ENCODE measurements at regions not wholly inside any gene's neighbourhood (a gene's known extent, or its start where the extent isn't known, plus 50 kb on each side); places are given as distances from the start of the nearest gene placed in this dataset.

GRCh38 chr11:15773476-15774387, 582.6 kb downstream of the SOX6 start:
- DNase-seq (ENCODE audit: low spot score): no peak

GRCh38 chr11:15774388-15774939, 581.9 kb downstream of the SOX6 start:
- DNase-seq (ENCODE audit: low spot score): no peak

GRCh38 chr11:15775015-15775541, 581.3 kb downstream of the SOX6 start:
- DNase-seq (ENCODE audit: low spot score): no peak

DNA sequence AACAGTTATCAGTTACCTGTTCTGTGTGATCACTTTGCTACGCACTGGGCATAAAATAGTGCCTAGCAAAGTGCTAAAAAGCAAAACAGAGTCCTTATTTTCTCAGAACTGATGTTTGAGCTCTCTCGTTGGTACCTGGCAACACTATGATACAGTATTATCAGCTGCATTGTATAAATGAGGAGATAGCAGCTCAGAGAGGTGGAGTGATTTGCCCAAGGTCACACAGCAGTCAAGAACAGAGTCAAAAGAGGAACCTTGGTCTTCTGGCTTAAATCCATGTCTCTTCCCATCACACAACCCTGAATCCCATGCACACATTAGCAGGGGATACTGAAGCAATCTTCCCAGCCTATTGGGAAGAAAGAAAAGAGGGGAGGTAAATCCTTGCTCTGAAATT, 580.5 kb downstream of the SOX6 start:
- DNase-seq (ENCODE audit: low spot score): no peak

GRCh38 chr11:15776366-15776765, 580.0 kb downstream of the SOX6 start:
- no peak for DNase-seq (ENCODE audit: low spot score)

- no peak for DNase-seq (ENCODE audit: low spot score)
Measured at GRCh38 chr11:15779518-15779917, 576.8 kb downstream of the SOX6 start.

DNA sequence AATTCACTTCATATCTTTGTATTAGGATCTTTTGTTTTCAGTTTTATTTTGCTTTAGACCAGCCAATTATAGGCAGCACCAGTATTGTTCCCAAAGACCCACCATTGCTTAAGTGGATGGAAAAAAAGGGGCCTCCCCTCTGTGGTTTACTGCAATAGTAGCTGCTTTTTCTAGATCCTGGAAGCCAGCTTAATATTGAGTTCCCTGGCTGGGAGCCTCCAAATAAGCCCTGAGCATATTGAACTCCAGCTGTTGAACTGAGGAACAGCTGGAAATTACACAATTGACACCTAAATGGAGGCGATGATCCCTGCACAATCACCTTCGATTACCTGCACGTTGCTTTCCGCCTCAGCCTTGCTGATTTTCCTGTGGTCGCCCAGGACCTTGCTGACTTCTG, 576.0 kb downstream of the SOX6 start:
- no peak for DNase-seq (ENCODE audit: low spot score)

GRCh38 chr11:15780837-15781236, 575.5 kb downstream of the SOX6 start:
- no peak for DNase-seq (ENCODE audit: low spot score)

DNA sequence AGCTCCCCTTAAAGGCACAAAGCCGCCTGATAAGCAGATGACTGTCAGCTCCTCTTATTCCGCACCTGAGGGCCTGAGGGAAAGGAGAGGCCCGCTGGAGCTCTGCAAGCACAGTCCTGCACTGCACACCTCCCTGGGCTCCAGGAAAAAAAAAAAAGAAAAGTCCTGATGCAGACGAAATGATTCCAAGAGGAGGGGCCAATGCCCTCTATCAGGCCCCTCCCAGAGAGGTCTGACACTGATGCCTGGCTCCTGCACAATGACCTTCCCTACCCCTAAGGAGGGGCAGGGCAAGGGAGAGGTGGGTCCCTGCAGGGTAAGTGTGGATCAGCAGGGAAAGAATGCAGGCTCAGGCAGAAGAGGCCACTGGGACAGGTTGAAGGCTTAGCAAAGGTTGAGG, 572.7 kb downstream of the SOX6 start:
- DNase-seq (ENCODE audit: low spot score): no peak

GRCh38 chr11:15793043-15793996, 563.0 kb downstream of the SOX6 start:
- DNase-seq (ENCODE audit: low spot score): no peak

DNA sequence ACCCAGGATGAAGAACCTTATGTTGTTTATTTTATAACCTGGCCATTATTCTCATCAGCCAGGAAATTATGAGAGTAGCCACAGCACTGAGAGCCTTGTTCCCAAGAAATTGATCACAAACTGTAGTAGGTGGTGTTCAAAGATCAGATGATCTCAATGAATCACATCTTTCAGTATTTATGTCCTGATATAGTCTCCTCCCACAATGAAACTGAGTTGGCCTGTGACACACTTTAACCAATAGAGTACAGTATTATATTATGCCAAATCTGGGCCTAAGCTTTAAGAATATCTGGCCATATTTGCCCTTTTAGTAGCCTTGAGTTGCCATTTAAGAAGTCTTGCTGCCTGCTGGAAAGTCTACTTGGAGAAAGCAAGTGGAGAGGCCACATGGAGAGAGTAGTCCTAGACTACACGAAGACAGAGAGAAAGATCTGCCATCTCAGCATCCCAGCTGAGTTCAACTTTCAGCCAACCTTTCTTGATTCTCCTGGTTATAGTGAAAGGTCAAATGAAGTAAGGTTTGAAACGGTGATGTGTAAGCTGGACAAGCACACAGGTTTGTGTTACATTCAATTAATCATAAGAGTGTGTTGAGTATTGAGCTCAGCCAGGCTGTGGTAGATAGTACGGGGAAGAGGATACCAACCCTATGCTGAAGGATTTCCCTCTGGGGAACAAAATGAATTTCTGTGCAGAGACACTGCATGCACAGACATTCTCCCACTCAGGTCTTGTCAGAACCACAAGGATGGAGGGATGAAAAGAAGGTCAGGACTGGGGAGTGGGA, 561.8 kb downstream of the SOX6 start:
- DNase-seq (ENCODE audit: low spot score): no peak

DNA sequence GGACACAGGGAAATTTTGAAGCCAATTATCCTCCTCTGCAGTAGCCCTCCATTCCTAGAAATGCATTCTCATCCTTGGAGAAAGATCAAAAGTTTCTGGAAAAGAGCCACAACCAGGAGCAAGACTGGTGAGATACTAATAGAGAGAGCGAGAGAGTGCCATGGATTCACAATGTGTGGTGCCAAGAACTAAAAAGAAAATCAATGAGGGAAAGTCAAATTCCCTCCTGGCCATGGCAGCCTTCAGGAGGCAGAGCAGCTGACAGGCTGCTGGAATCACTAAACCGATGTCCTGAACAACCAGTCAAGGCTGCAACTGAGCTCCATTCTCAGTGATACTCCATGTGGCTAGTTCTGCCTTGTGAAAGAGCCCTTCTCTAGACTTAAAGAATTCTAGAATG, 561.0 kb downstream of the SOX6 start:
- DNase-seq (ENCODE audit: low spot score): no peak

DNA sequence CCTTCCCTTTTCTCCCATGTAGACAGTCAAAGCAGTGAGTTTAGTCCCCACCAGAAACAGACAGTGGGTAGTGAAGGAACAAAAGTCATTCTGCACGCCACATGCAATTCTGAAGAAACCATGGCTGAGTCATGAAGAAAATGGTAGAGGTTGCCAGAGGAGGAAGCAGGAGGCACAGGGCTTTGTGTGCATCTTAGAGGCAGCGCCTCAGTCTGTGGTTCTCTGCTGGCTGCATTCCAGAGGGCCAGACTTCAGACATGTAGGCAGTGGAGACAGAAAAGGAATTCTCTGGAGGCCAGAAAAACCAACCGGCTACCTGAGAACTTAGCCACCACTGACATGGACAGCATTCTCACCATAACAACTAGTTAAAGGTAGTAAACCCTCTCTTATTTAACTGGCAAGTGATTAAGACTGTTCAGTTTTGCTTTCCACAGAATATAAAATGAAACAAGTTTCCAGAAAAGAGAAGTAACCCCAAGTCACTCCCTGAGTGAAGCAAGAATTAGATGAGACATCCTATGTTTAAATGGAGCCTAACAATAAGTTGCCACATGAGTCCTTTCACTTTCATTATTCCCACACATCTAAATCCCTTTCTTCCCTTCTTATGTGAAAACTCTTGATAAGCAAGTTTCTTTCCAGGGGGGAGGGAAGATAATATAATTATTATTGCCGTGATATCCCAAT, 556.1 kb downstream of the SOX6 start:
- DNase-seq (ENCODE audit: low spot score): no peak

DNA sequence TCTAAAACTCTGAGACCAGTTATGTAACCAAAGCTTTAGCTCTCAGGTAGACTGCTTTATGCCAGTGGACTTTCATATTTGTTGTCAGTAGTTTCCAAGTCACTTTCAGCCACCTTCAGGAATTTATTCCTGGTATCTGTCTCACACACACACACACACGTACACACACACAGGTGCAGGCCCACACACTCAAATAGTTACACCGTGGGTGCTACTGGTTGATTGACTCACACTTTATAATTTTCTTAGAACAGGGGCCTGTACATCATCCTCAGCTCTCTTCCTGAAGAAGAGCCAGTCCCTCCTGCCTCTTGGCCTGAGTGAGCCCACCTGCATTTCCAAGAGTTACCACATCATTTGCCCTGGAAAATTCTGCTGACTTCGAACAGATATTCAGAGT, 555.2 kb downstream of the SOX6 start:
- DNase-seq (ENCODE audit: low spot score): no peak

GRCh38 chr11:15801616-15802015, 554.7 kb downstream of the SOX6 start:
- no peak for DNase-seq (ENCODE audit: low spot score)

- no peak for DNase-seq (ENCODE audit: low spot score)
Measured at GRCh38 chr11:15805726-15806125, 550.6 kb downstream of the SOX6 start.

GRCh38 chr11:15806217-15806616, 550.1 kb downstream of the SOX6 start:
- no peak for DNase-seq (ENCODE audit: low spot score)

- no peak for DNase-seq (ENCODE audit: low spot score)
Measured at GRCh38 chr11:15807827-15808226, 548.5 kb downstream of the SOX6 start.

GRCh38 chr11:15810082-15810481, 546.3 kb downstream of the SOX6 start:
- no peak for DNase-seq (ENCODE audit: low spot score)

DNA sequence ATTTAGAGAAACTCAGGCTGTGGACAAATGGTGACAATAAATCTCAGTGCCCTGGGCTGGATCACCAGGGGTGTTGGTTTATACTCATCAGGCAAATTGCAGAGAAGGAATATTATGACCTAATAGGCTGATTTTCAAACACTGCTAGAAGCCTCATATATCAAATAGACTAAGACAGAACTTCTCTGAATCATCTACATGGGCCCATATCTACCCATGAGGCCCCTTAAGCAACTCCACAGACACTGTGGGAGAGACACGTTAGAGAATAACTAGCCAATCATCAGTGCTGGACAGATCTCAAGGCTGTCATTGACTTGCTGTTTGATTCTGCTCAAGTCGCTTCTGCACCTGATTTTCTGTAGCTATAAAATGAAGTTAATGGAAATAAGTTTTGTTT, 545.8 kb downstream of the SOX6 start:
- no peak for DNase-seq (ENCODE audit: low spot score)

Measured in kidney capillary endothelial cell (primary cell).